Activated CD8-positive, alpha-beta memory T cell treated with anti-CD3 and anti-CD28 coated beads, Interleukin-2, amount 50 U/mL, for 4 hours (primary cell): ENCODE measurements at regions not wholly inside any gene's neighbourhood (a gene's known extent, or its start where the extent isn't known, plus 50 kb on each side); places are given as distances from the start of the nearest gene placed in this dataset.

Experiments
- DNase-seq: peaks from one replicate; pipeline ENCODE4 v3.0.0-alpha.2; 2020

DNA sequence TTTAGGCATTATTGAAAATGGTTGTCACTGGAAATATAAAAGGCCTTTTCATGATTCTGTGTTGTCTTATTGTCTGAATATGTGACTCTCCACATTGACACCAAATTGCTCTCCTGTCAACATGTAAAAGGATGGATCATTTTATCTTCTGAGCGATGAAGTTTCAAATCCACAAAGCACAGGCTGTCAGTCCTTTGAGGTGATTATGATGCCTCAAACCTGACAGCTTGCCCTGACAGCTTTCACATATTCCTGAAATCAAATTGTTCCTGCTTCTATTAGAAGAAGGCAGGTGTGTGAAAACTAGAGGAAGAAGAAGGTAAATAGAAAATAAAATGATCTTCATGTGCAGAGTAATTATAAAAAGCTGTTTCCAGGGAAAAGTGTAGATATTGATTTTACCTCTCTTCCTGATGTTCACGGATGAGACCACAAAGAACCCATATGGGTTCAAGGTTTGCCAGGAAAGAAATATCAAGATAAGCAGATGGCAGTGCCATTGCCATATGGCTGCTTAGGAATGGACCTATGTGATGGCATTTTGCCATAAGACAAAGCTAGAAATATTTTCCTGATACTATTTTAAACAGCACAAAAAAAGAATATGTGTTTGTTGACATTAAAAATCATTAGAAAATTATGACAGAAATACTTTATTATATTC lies 1006.3 kb upstream of the AGA start:
- DNase-seq, result no peak

DNA sequence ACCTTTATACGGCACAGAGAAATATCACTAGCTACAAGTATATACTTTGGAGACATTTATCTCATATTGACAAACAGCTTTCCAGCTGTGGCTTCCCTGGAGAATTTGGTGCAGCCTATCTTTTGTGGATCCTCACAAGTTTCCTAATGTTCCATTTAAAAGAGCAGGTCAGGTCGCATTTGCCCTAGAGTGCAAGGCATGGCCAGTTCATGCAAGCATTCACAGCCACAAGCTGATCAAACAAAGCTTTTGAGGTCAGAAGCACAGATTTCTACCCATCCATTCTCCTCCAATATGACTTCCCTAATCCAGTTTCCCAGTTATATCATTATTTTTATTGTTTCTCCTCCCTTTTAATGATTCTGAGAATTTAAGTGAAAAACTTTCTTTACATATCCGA lies 1008.4 kb upstream of the AGA start:
- DNase-seq, result no peak

DNA sequence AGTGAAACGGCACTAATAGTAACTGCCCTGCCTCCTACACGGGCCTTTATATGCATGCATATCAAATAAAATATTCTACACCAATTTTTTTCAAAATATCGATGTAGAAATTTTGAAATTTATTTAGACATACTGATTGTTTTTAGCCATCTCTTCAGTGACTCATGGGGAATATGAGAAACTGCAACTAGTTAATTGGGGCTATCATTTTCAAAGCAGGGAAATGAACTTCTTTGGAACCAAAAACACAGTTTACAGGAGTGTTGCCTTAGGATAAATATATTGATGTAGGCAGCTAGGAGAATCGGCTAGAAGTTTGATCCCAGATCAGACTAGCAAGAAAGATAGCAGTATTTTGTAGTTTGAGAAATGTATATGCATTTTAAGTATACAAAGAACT lies 1010.8 kb upstream of the AGA start:
- DNase-seq, result no peak

DNA sequence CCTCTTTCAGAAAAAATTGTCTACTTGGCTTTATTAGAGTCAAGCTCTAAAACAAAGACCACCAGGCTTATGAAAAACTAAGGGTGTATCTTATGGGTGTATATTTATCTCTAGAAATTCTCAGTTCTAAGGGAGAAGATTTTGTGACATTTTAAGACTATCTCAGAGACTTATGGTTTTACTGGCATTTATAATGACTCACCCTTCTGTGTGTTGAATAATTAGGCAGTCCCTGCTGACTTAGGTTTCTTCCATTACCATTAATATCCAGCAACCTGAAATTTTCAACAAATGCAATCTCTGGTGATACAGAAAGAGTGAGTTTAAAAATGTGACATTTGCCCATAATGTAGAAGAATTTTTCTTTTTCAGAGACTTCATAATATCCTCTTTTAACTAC lies 1015.0 kb upstream of the AGA start:
- no peak for DNase-seq

DNA sequence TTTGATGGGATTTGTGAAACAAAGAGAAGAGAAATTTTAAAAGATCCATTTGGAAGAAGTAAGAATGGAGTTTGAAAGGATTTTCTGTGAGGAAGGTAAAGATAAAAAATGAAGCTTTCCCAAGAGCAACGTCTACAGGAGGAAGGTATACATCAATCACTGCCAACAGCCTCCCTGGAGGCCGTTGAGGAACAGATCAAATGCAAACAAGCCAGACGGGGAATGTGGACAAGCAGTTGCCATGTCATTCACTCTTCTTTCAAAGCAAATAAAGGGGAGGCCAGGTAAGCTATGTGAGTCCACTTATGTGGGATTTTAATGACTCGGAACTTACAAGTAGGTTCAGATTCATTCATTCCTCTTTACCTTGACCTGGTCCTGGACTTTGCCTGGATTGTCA lies 1020.5 kb upstream of the AGA start:
- DNase-seq, result no peak

DNA sequence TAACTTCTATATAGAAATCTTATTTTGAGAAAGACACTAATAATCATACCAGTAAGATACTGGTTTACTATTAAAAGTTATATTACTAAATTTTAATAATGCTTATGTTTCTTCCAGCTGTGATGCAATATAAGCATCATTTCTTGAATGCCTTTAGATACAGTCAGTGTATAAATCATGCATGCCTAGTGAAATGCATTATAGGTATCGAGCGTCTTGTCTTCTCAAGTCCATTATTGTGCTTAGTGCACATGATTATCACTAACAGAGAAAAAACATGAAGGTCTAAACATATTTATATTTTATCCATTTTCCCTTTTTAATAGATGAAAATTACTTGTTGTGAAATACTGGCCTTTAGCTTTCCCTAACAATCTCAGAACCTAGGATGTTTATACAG lies 1021.5 kb upstream of the AGA start:
- DNase-seq, result no peak

DNA sequence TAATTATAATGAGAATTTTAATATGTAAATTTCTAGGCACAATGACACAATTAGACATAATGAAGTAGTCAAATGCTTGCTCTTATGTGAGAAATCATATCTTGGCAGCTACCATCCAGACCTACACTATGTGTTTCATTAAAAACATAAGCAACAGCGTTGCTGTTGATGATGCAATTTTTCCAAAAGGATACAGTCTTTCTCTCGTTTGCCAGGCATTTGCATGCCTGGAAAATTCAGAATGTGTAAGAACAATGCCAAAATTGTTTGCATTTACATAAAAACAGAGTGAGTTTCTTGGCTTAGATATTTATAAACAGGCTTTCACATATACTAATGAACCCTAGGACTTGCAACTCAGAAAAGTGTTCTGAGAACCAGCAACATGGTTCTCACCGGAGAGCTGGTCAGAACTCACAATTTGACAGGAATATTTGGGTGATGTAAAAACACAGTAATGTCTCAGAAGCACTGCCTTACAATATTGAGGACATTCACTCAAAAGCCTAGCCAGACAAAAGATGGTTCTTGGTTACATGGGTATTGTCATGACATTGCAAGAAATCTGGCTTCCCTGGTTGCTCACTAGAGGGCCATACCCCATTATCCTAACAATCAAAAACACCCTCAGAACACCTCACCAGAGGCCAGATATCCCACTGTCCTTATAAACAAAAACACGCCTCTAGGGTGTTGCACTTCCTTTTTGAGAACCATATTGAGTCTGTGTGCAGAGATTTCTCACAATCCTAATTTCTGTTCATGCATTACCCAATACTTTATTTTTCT lies 1029.0 kb upstream of the AGA start:
- DNase-seq, result no peak

DNA sequence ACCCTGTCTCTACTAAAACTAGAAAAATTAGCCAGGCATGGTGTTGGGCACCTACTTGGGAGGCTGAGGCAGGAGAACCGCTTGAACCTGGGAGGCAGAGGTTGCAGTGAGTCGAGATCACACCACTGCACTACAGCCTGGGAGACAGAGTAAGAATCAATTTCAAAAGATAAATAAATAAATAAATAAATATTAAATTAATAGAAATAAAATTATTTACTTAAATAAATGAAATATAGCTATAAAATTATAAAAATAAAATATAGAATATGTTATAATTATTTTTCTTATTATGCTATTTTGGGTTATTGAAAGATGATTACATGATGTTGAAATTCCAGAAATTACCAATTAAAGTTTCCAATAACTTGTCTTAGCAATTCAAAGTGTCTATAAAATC lies 1029.8 kb upstream of the AGA start:
- no peak for DNase-seq

DNA sequence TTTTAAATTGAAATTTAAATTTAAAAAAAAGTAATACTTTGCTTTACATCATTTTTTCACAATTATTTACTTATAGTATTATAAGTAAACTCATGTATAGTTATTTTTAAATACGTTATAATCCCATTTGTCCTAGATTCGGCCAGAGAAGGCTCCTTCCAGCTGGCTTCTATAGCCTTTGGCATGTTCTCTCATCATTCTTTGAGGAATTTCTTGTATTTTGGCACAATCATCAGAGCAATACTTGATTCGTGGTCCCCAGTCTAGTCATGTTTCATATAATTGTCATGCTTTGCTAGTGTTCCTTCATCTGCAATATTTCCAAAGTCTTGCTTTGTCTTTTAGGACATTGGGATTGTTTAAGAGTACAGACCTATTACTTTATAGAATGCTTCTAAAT lies 1037.9 kb upstream of the AGA start:
- DNase-seq, result no peak

DNA sequence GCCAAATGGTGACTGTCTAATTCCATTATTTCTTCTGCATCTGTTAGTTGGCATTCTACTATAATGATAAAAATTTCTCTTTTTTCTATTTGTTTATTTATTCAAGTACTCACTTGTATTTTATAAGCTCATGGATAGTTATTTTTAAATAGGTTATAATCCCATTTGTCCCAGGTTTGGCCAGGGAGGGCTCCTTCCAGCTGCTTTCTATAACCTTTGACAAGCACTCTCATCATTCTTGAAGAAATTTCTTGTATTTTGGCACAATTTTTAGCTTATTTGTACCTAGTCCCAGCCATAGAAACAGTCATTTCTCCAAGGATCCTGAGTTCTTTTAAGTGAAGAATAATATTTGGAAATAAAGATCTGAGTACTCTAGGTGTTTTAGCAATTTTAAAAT lies 1038.6 kb upstream of the AGA start:
- DNase-seq, result no peak

DNA sequence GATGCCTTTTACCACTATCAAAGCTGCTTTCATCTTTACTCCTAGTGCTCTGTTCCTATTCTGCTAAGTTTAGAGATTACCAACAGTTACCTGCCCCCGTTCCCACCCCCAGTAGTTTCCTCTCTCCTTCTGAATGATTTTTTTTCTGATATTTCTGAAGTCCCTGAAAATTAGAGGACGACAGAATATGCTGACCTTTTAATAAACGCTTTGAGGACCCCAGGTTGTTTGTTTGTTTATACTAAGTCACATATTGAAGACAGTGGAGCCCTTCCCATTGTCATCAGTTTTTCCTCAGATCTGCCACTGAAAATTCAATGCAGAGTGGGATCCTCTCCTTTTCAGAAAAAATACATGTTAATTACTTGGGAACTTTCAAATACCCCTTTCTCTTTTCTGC lies 1039.3 kb upstream of the AGA start:
- no peak for DNase-seq

DNA sequence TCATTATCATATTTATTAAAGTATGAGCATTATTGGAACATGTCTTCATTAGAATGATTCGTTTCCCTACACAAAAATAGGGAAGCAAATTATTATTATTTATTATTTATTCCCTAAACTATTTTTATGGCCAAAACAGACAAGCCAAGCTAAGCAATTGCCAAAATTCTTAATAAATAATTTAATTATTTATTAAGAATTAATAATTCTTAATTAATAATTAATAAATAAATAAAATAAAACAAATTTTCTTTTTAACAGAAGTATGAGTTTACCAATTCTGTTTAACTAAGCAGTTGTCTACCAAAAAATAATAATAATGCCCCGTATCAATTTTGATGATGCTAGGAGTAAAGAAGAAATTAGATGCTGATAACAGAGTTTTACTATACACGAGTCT lies 1080.8 kb upstream of the AGA start:
- DNase-seq, result no peak

DNA sequence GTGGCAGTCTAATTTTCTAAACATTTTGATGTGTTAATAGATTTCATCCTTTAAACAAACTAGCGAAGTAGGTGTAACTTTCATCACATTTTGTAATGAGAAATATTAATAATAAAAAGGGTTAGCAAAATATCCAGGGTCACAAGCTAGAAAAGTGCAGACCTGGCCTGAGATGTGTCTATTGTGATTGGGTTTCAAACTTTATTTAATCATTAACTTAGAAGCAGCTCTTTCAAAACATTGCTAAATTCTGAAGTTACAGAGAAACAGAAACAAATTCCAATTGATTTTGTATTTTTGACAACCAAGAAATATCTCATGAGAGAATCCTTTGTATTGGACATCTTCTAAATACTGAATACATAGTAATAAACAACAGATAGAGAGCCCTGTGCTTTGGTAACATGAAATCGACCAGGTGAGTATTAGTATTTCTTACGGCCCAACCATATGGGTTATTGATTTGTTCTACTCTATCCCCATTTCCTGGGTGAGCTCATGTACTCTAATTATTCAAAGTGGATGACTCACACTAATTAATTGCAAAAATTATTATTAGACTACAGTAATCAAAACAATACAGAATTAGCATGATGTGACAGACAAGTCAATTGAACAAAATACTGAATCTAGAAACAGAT lies 1093.8 kb upstream of the AGA start:
- no peak for DNase-seq

DNA sequence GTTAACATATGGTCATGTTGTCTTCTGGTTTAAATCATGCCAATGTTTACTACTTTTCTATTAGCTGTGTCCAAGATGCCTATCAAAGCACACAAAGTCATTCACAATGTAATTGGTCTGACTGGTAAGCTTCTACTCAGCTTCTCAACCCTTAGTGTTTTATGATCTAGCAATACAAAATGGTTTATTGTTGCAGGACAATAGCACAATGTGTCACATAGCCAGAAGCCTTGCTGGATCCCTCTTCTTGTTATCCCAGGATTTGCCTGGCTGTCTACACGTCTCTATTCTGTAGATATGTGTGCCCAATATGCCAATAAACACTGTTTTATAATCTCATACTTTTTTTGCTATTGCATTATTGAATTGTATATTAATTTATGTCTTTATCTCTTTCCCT lies 1111.0 kb upstream of the AGA start:
- no peak for DNase-seq

DNA sequence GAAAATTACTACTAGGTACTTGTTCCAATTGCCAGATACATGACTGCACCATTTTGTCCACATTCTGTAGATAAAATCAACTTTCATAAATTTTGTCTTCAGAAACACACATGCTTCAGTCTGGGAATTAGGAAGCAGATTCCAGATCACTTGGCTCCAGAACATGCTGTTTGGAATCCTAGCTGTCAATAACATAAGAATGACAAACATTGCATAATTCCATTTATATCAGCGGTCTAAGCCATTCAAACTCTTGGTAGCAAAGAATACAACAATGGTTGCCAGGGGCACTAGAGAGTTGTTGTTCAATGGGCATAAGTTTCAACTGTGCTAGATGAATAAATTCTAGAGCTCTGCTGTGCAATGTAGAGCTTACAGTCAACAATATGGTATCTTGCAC lies 1112.1 kb upstream of the AGA start:
- no peak for DNase-seq

DNA sequence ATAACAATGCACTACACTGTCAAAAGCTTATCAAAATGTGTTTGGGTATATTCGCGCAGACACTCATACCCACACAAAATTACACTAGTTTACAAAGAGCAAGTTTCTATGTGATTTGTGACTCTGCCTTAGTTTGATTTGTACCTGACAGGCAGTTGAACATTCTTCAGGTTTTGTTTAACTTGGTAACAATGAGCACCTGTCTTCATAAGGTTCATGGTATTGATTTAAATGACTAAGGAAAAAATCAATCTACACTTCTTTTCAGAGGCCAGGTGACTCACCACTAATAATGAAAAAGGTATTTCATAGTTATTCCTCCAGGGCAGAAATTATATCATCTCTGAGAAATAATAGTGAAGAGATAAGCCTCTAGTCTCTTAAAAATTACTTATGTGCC lies 1114.6 kb upstream of the AGA start:
- no peak for DNase-seq

DNA sequence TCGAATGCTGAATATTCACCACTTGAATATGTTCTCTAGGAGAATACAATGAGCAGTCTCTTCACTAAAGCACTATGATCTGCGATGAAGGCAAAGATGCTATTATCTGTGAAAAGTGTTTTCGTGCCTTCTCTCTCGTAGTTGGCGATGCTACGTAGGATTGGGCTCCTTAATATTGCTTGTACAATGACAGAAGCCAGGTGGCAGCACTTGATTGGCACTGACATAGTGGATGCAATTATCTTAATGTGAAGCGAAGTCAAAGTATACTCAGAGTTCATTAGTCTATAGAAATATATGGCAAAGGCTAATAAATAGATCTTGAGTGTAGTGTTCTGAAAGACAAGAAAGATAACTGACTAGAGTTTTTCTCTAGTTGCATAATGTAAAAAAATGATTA lies 1135.7 kb upstream of the AGA start:
- DNase-seq, result no peak

DNA sequence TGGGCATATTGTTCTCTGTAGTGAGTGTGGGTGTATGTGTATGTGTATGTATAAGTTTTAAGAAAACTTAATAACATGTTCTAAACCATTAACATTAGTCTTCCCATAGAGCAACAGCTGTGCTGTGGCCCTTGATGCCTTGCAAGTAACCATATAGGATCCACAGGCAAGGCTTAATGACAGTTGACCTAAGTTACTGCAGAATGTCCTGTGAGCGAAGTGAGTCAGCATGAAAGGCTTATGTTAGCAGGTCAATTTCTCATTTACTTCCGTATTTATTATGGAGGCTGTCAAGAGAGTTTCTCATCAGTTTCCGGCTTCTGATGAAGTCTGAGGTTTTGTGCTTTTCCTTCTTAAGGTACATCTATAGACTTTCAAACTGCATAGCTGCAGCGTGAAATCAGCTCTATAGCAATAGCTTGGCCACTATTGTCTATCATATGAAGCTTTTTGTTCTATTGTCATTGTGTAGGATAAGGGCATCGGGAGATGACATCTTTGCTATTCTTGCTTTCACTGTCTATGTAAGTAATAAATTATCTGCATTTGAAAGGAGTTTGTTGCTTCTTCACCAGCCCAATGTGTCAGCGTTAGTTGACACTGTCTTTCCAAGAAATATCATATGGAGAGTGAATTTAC lies 1153.4 kb upstream of the AGA start:
- no peak for DNase-seq

DNA sequence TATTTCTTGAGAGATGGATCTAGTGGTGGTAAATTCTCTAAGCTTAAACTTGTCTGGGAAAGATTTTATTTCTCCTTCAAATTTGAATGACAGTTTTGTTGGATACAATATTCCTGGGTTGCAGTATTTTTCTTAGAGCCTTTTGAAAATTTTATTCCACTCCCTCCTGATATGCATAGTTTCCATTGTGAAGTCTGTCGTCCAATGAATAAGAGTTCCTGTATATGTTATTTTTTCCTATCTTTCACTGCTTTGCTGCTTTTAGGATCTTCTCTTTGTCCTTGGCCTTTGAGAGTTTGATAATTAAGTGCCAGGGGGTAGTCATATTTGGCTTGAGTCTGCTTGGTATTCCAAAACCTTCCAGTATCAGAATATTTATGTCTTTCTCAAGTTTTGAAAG lies 1156.4 kb upstream of the AGA start:
- DNase-seq, result no peak

DNA sequence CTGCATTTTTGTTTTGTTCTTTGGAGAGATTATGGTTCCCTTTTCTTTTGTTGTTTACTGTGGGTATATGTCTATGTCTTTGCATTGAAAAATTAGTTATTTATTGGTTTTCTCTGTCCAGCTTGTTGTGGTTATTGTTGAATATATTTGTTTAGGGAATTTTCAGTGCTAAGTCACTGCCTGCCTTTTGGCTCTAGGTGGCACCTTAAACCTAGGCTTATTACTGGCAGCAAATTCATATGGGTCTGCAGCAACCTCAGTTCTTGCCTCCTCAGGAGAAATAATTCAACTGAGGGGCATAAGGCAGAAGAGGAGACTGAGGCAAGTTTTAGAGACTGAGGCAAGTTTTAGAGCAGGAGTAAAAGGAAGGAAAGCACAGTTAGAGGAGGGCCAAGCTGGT lies 1157.3 kb upstream of the AGA start:
- no peak for DNase-seq

DNA sequence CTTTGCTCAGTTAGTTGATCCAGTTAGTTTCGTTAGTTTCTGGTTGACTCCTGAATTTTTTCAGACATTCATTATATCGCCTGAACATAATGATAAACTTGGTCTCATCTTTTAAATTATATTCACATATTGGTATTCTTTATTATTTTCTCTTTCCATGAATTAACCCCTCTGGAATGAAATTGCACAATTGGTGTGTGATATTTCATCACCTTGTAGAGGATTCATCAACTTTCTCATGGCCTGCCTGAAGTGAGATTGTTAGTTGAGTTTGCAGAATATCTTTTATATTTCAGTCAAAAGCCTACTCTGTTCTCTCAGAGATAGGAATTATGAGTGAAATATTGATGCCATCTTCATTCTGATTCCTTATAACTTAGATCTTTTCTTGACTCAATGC lies 1160.6 kb upstream of the AGA start:
- DNase-seq, result no peak

DNA sequence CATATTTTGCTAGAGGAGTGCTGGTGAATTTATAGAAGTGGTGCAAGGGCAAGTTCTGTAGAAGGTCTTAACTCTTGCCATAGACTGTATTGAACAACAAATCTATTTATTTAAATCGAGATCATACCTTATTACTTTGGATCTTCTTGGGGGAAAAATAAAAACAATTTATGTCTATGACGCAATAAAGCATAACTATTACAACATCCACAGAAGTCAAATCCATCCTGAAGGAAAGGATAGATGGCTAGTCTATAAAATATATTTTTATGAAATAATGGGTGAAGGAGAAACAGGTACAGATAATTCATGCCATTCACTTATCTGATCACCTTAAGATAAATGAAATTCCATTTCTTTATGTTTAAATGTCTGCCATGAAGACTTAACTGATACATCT lies 1168.8 kb upstream of the AGA start:
- DNase-seq, result no peak

DNA sequence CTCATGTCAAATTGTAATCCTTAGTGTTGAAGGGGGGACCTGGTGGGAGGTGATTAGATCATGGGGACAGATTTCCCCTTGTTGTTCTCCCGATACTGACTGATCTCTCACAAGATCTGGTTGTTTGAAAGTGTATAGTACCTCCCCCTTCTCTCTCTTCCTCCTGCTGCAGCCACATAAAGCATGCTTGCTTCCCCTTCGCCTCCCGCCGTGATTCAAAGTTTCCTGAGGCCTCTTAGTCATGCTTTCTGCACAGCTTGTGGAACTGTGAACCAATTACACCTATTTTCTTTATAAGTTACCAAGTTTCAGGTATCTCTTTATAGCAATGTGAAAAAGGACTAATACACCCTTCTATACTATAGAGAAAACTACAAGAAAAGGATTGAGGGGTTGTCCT lies 1170.5 kb upstream of the AGA start:
- no peak for DNase-seq

DNA sequence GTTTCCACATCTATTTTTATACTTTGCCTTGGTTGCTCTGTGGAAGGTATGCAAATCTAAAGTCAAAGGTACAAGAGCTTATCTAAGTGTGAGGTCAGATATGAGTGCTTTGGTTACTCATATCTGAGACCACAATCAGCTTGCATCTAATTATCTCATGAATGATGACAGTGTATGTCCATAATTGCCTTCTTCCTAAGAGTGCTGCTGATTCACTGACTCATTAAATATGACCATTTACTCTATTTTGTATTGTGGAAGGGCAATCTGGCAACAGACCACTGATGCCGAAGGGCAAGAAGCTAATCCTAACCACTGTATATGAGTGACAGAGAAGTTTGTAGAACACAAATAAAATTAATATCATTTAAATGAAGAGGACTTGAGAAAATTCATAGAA lies 1190.2 kb upstream of the AGA start:
- no peak for DNase-seq
